Left lung (tissue), 4 donors: ENCODE measurements at regions not wholly inside any gene's neighbourhood (a gene's known extent, or its start where the extent isn't known, plus 50 kb on each side); places are given as distances from the start of the nearest gene placed in this dataset.

ENCODE experiments used
- ATAC-seq: fragments of 200-7000 bp; cut with Tn5 transposase; one replicate; pipeline ENCODE4 v1.9.1; 2020; ENCODE audit warnings: moderate library complexity
- DNase-seq, 4 donors: peaks; one replicate each; pipeline ENCODE4 v3.0.0-alpha.2; 2013 to 2020
- H3K27ac ChIP-seq, 2 donors: fragments of 200-600 bp; sonication (generic) in 1 of 2; one replicate each; pipeline versions ENCODE4 v1.5.0 to v1.8.0; 2020 to 2021
- H3K27me3 ChIP-seq, 2 donors: fragments of 200-600 bp; sonication (generic) in 1 of 2; one replicate each; pipeline versions ENCODE4 v1.5.0 to v1.8.0; 2020 to 2021
- H3K36me3 ChIP-seq, 2 donors: fragments of 200-600 bp; sonication (generic) in 1 of 2; one replicate each; pipeline versions ENCODE4 v1.5.0 to v1.8.0; 2020 to 2021
- H3K4me1 ChIP-seq, 2 donors: fragments of 200-600 bp; one replicate each; pipeline ENCODE4 v1.8.0; 2021
- H3K4me3 ChIP-seq, 2 donors: fragments of 200-600 bp; sonication (generic) in 1 of 2; one replicate each; pipeline versions ENCODE4 v1.5.0 to v1.8.0; 2020 to 2021; ENCODE audit warnings: mild to moderate bottlenecking in 1 of 2
- H3K9me3 ChIP-seq, 2 donors: fragments of 200-600 bp; sonication (generic) in 1 of 2; one replicate each; pipeline versions ENCODE4 v1.5.0 to v1.8.0; 2020 to 2021
- CTCF ChIP-seq, 2 donors: fragments of 200-600 bp; sonication (generic) in 1 of 2; IDR thresholded peaks; one replicate each; pipeline versions ENCODE4 v1.5.0 to v1.8.0; 2021; ENCODE audit warnings: antibody characterized with exemption in 2 of 2
- intact Hi-C, 2 donors: fragments of 100-400 bp; cut with DNase I; formaldehyde crosslinking; loops; one replicate each; pipeline versions ENCODE4 v1.11.2 to v1.14.2; 2022
- donor health status: DM: no; HTN: yes; CAD: no.
- donor health status: DM: no; HTN: no; CAD: no.

GRCh38 chr3:14319654-14320182 is 82.7 kb upstream of the SLC6A6 start:
- Histone ChIP-seq H3K27me3 (no peaks in the 10 kb centered on the region), H3K9me3 (peaks cover 0 to 5% of the 10 kb centered on the region in 2 donors), H3K4me1 (peaks cover 0 to 9% of the 10 kb centered on the region in 2 donors), H3K36me3 (no peaks in the 10 kb centered on the region), H3K4me3 (no peak overlapping the region), H3K27ac (no peak overlapping the region)
- intact Hi-C loops, result no loop called here
- TF ChIP-seq CTCF (IDR thresholded peaks at IDR 0.05), result no peak
- peak in 1 of 4 donors; percentile 59 for DNase-seq
- peak; percentile 84 for ATAC-seq

- intact Hi-C loops, result no loop called here
- no peak for DNase-seq
- H3K27ac ChIP-seq, result no peak overlapping the region
- no peaks in the 10 kb centered on the region for H3K36me3 ChIP-seq
- no peak overlapping the region for H3K4me3 ChIP-seq
- no peak for ATAC-seq
- H3K4me1 ChIP-seq, result peaks cover 0 to 9% of the 10 kb centered on the region in 2 donors
- TF ChIP-seq CTCF (IDR thresholded peaks at IDR 0.05), result no peak
- H3K27me3 ChIP-seq, result no peaks in the 10 kb centered on the region
- peaks cover 0 to 5% of the 10 kb centered on the region in 2 donors for H3K9me3 ChIP-seq
These were observed 82.2 kb upstream of the SLC6A6 start for GRCh38 chr3:14320219-14320618.

GRCh38 chr3:14322001-14322400 is 80.4 kb upstream of the SLC6A6 start:
- no peak for DNase-seq
- Histone ChIP-seq H3K9me3 (peaks cover 0 to 5% of the 10 kb centered on the region in 2 donors), H3K4me1 (peaks cover 0 to 9% of the 10 kb centered on the region in 2 donors), H3K4me3 (no peak overlapping the region), H3K36me3 (no peaks in the 10 kb centered on the region), H3K27me3 (no peaks in the 10 kb centered on the region), H3K27ac (no peak overlapping the region)
- no peak for ATAC-seq
- intact Hi-C loops, result no loop called here
- no peak for TF ChIP-seq CTCF (IDR thresholded peaks at IDR 0.05)

GRCh38 chr3:14322667-14323295 is 79.6 kb upstream of the SLC6A6 start:
- no peak for ATAC-seq
- H3K27ac ChIP-seq, result no peak overlapping the region

More at GRCh38 chr3:14322667-14323295, 79.6 kb upstream of the SLC6A6 start:
- H3K9me3 ChIP-seq, result peaks cover 0 to 5% of the 10 kb centered on the region in 2 donors
- H3K27me3 ChIP-seq, result no peaks in the 10 kb centered on the region
- no peak for TF ChIP-seq CTCF (IDR thresholded peaks at IDR 0.05)
- DNase-seq, result no peak
- H3K4me3 ChIP-seq, result no peak overlapping the region
- H3K4me1 ChIP-seq, result peaks cover 0 to 9% of the 10 kb centered on the region in 2 donors
- intact Hi-C loops, result no loop called here
- no peaks in the 10 kb centered on the region for H3K36me3 ChIP-seq
